ENCODE measurements at regions not wholly inside any gene's neighbourhood (a gene's known extent, or its start where the extent isn't known, plus 50 kb on each side); places are given as distances from the start of the nearest gene placed in this dataset.
A peak's percentile ranks its signal among the peaks of the same experiment; 100 is the strongest.
"Not testable (repeated sequence)": the region's sequence is repeated elsewhere in the genome, so short reads cannot be mapped to it uniquely, and the experiment has no call there.

GRCh38 chrX:118215346-118215745 is 98.7 kb upstream of the KLHL13 start:
- no peak for DNase-seq (ENCODE audit: low read depth)

GRCh38 chrX:118216087-118216486 is 99.5 kb upstream of the KLHL13 start:
- DNase-seq (ENCODE audit: low read depth): no peak

GRCh38 chrX:118216509-118216908 is 99.9 kb upstream of the KLHL13 start:
- DNase-seq (ENCODE audit: low read depth): no peak

- DNase-seq (ENCODE audit: low read depth): no peak
These were observed 101.5 kb upstream of the KLHL13 start for GRCh38 chrX:118218079-118218478.

GRCh38 chrX:118218940-118219339 is 102.3 kb upstream of the KLHL13 start:
- DNase-seq (ENCODE audit: low read depth): no peak

GRCh38 chrX:118219866-118220265 is 103.3 kb upstream of the KLHL13 start:
- no peak for DNase-seq (ENCODE audit: low read depth)

GRCh38 chrX:118220509-118220908 is 103.9 kb upstream of the KLHL13 start:
- DNase-seq (ENCODE audit: low read depth): no peak

- no peak for DNase-seq (ENCODE audit: low read depth)
These were observed 104.7 kb upstream of the KLHL13 start for GRCh38 chrX:118221270-118221669.

GRCh38 chrX:118221733-118222132 is 105.1 kb upstream of the KLHL13 start:
- DNase-seq (ENCODE audit: low read depth): no peak

GRCh38 chrX:118222421-118222820 is 105.8 kb upstream of the KLHL13 start:
- no peak for DNase-seq (ENCODE audit: low read depth)

GRCh38 chrX:118225711-118226428 is 109.3 kb upstream of the KLHL13 start:
- DNase-seq (ENCODE audit: low read depth): no peak

GRCh38 chrX:118228041-118228440 is 111.4 kb upstream of the KLHL13 start:
- no peak for DNase-seq (ENCODE audit: low read depth)

GRCh38 chrX:118228456-118228855 is 111.8 kb upstream of the KLHL13 start:
- DNase-seq (ENCODE audit: low read depth): no peak

GRCh38 chrX:118231464-118231863 is 114.4 kb upstream of the WDR44 start:
- DNase-seq (ENCODE audit: low read depth): no peak

- peak; percentile 71 for DNase-seq (ENCODE audit: low read depth)
These were observed 106.6 kb upstream of the WDR44 start for GRCh38 chrX:118239178-118239870.

- DNase-seq (ENCODE audit: low read depth): peak; percentile 84
These were observed 105.8 kb upstream of the WDR44 start for GRCh38 chrX:118239913-118240698.

GRCh38 chrX:118246961-118247360 is 98.9 kb upstream of the WDR44 start:
- DNase-seq (ENCODE audit: low read depth): not testable (repeated sequence)

GRCh38 chrX:118249146-118249545 is 96.8 kb upstream of the WDR44 start:
- no peak for DNase-seq (ENCODE audit: low read depth)

GRCh38 chrX:118250445-118250844 is 95.5 kb upstream of the WDR44 start:
- no peak for DNase-seq (ENCODE audit: low read depth)

- peak; percentile 78 for DNase-seq (ENCODE audit: low read depth)
These were observed 94.6 kb upstream of the WDR44 start for GRCh38 chrX:118251271-118251670.

GRCh38 chrX:118252967-118253366 is 92.9 kb upstream of the WDR44 start:
- DNase-seq (ENCODE audit: low read depth): no peak

GRCh38 chrX:118254611-118255010 is 91.3 kb upstream of the WDR44 start:
- DNase-seq (ENCODE audit: low read depth): peak; percentile 52

GRCh38 chrX:118255921-118256320 is 90.0 kb upstream of the WDR44 start:
- no peak for DNase-seq (ENCODE audit: low read depth)
